ENCODE measurements at regions not wholly inside any gene's neighbourhood (a gene's known extent, or its start where the extent isn't known, plus 50 kb on each side); places are given as distances from the start of the nearest gene placed in this dataset.

- TF ChIP-seq CTCF (conservative IDR thresholded peaks at IDR 0.05; ENCODE audit: low read depth, low read length), result no peak
- DNase-seq (ENCODE audit: low read depth), result no peak
- H3K4me3 ChIP-seq (ENCODE audit: low read length), result no peak overlapping the region
These were observed 360.7 kb downstream of the SAMD5 start for GRCh38 chr6:147869201-147869600.

- DNase-seq (ENCODE audit: low read depth), result no peak
- no peak overlapping the region for H3K4me3 ChIP-seq (ENCODE audit: low read length)
- no peak for TF ChIP-seq CTCF (conservative IDR thresholded peaks at IDR 0.05; ENCODE audit: low read depth, low read length)
These were observed 361.4 kb downstream of the SAMD5 start for GRCh38 chr6:147869869-147870268.

DNA sequence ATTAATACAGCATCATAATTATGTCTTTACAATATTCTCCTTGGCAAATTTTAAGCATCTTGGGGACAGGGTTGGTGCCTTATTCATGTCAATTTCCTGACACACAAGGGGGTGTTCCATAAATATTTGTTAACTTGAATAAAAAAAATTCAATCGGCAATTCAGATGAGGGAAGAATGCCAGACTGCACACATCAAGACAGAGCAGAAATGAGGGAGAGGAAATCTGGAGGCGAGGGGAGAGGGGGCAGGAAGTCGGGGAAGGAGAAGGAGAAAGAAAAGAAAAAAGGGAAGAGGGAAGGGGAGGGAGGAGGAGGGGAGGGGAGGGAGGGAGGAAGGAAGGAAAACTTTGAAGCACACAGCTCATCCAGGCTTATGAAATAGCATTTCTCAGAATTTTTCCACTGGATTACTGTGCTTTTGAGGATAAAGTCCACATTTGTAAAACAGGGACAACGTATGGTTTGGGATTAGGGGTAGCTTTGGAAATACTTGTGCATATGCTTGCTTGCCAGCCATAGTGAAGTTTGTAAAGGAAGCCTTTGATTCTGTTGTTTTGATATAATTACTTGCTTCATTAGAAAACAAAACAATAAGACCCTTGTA, 362.1 kb downstream of the SAMD5 start:
- no peak for TF ChIP-seq CTCF (conservative IDR thresholded peaks at IDR 0.05; ENCODE audit: low read depth, low read length)
- H3K4me3 ChIP-seq (ENCODE audit: low read length), result no peak overlapping the region
- DNase-seq (ENCODE audit: low read depth), result peak; percentile 40

DNA sequence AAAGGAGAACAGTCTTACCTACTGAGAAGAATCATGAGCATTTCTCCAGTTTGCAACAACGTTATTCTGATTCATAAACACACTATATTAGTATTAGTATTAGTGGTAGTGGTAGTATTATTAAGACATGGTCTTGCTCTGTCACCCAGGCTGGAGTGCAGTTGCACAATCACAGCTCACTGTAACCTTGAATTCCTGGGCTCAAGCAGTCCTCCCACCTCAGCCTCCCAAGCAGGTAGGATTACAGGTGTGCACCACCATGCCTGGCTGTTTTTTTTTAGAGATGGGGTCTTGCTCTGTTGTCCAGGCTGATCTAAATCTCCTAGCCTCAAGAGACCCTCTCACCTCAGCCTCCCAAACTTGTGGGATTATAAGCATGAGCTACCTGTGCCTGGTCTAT, 363.5 kb downstream of the SAMD5 start:
- TF ChIP-seq CTCF (conservative IDR thresholded peaks at IDR 0.05; ENCODE audit: low read depth, low read length), result no peak
- no peak for DNase-seq (ENCODE audit: low read depth)
- no peak overlapping the region for H3K4me3 ChIP-seq (ENCODE audit: low read length)

- DNase-seq (ENCODE audit: low read depth), result no peak
- H3K4me3 ChIP-seq (ENCODE audit: low read length), result no peak overlapping the region
- no peak for TF ChIP-seq CTCF (conservative IDR thresholded peaks at IDR 0.05; ENCODE audit: low read depth, low read length)
These were observed 365.3 kb downstream of the SAMD5 start for GRCh38 chr6:147873816-147874215.

DNA sequence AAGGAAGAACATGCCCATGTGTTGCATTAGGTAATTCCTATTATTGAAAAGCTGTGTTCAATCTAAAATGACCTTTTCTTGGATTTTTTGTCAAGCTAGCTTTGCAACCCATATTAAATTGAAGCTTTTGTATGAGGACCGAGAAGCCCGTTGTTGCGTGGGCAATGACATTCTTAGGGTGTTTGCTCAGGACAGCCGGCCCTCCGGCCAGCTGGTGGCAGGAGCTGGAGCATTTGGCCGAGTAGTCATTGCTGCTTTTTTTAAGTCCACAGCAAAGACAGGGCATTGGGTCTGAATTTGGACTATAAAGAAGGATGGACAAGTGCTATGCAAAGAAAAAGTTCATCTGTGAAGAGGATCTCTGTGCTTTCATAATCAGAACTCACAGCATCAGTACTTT, 365.8 kb downstream of the SAMD5 start:
- DNase-seq (ENCODE audit: low read depth), result no peak
- TF ChIP-seq CTCF (conservative IDR thresholded peaks at IDR 0.05; ENCODE audit: low read depth, low read length), result no peak

DNA sequence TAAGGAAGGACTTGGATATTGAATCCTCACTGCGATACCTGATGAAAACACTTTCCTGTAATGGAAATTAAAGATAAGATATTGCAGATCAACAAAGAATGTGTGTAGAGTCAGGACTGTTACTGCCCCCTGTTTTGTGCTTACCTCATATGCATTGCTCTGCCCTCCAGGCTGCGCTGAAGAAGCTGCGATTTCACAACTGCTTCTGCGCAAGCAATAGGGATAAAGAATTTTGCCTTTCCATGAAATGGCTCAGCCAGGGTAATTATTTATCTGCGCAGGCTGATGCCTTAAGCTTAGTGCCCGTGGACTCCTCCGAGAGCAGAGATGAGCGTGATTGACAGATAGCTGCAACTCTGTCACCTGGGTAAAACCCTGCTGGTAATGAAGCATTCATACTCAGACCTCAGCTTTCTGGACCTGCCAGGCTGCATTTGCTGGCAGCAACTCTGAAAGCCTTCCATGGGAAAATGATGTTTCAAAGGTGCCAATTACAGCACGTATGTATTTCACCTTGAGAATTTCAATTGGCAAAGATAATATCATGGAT, 370.6 kb downstream of the SAMD5 start:
- H3K4me3 ChIP-seq (ENCODE audit: low read length), result no peak overlapping the region
- no peak for TF ChIP-seq CTCF (conservative IDR thresholded peaks at IDR 0.05; ENCODE audit: low read depth, low read length)
- DNase-seq (ENCODE audit: low read depth), result no peak

More for the DNA sequence above, 365.8 kb downstream of the SAMD5 start:
- H3K4me3 ChIP-seq (ENCODE audit: low read length), result no peak overlapping the region

Data from retinal pigment epithelial cell (primary cell).